SJCRH30 (cell line): ENCODE measurements at regions not wholly inside any gene's neighbourhood (a gene's known extent, or its start where the extent isn't known, plus 50 kb on each side); places are given as distances from the start of the nearest gene placed in this dataset.
"Not testable (repeated sequence)": the region's sequence is repeated elsewhere in the genome, so short reads cannot be mapped to it uniquely, and the experiment has no call there.

ENCODE experiments used
- DNase-seq, 2 experiments: peaks; one replicate each; pipeline ENCODE4 v3.0.0-alpha.2; 2015 to 2020
- H3K27ac ChIP-seq: fragments of 250-450 bp; sonication (Bioruptor Pico); 2 replicates; pipeline ENCODE4 v1.5.1; 2020; ENCODE audit warnings: mild to moderate bottlenecking, moderate library complexity
- H3K27me3 ChIP-seq: fragments of 250-450 bp; sonication (Bioruptor Pico); 2 replicates; pipeline ENCODE4 v1.5.1; 2020; ENCODE audit warnings: mild to moderate bottlenecking, moderate library complexity
- H3K36me3 ChIP-seq: fragments of 250-450 bp; sonication (Bioruptor Pico); 2 replicates; pipeline ENCODE4 v1.5.1; 2020; ENCODE audit warnings: mild to moderate bottlenecking, moderate library complexity
- H3K4me1 ChIP-seq: fragments of 250-450 bp; sonication (Bioruptor Pico); 2 replicates; pipeline ENCODE4 v1.5.1; 2020; ENCODE audit warnings: mild to moderate bottlenecking, moderate library complexity
- H3K4me3 ChIP-seq: fragments of 250-450 bp; sonication (Bioruptor Pico); 2 replicates; pipeline ENCODE4 v1.5.1; 2020; ENCODE audit warnings: mild to moderate bottlenecking, moderate library complexity
- H3K9me3 ChIP-seq: fragments of 250-450 bp; sonication (Bioruptor Pico); replicated peaks from 2 replicates; pipeline ENCODE4 v1.5.1; 2020; ENCODE audit warnings: mild to moderate bottlenecking, moderate library complexity

- Histone ChIP-seq H3K27me3 (no peaks in the 10 kb centered on the region), H3K4me3 (no peak overlapping the region), H3K36me3 (no peaks in the 10 kb centered on the region), H3K27ac (no peak overlapping the region), H3K9me3 (no peaks in the 10 kb centered on the region), H3K4me1 (no peaks in the 10 kb centered on the region)
- DNase-seq = no peak
These were observed 704.2 kb downstream of the EDEM1 start for GRCh38 chr3:5891711-5892110.

- H3K9me3 ChIP-seq = no peaks in the 10 kb centered on the region
- no peaks in the 10 kb centered on the region for H3K36me3 ChIP-seq
- H3K4me3 ChIP-seq = no peak overlapping the region
- H3K27me3 ChIP-seq = no peaks in the 10 kb centered on the region
- no peak overlapping the region for H3K27ac ChIP-seq
- DNase-seq = no peak
- H3K4me1 ChIP-seq = no peaks in the 10 kb centered on the region
These were observed 710.6 kb downstream of the EDEM1 start for GRCh38 chr3:5898106-5898505.

- Histone ChIP-seq H3K27ac (no peak overlapping the region), H3K9me3 (no peaks in the 10 kb centered on the region), H3K36me3 (no peaks in the 10 kb centered on the region), H3K27me3 (no peaks in the 10 kb centered on the region), H3K4me1 (no peaks in the 10 kb centered on the region), H3K4me3 (no peak overlapping the region)
- no peak for DNase-seq
These were observed 711.7 kb downstream of the EDEM1 start for GRCh38 chr3:5899014-5899761.

- Histone ChIP-seq H3K36me3 (no peaks in the 10 kb centered on the region), H3K27me3 (no peaks in the 10 kb centered on the region), H3K9me3 (no peaks in the 10 kb centered on the region), H3K4me1 (no peaks in the 10 kb centered on the region), H3K4me3 (no peak overlapping the region), H3K27ac (no peak overlapping the region)
- no peak for DNase-seq
These were observed 730.4 kb downstream of the EDEM1 start for GRCh38 chr3:5917932-5918331.

GRCh38 chr3:5918626-5919025 is 731.1 kb downstream of the EDEM1 start:
- Histone ChIP-seq H3K36me3 (no peaks in the 10 kb centered on the region), H3K4me1 (no peaks in the 10 kb centered on the region), H3K27ac (no peak overlapping the region), H3K9me3 (no peaks in the 10 kb centered on the region), H3K4me3 (no peak overlapping the region), H3K27me3 (no peaks in the 10 kb centered on the region)
- DNase-seq = peak in 1 of 2 experiments; percentile 1

- no peak overlapping the region for H3K27ac ChIP-seq
- H3K27me3 ChIP-seq = no peaks in the 10 kb centered on the region
- H3K9me3 ChIP-seq = no peaks in the 10 kb centered on the region
- H3K4me3 ChIP-seq = no peak overlapping the region
- no peaks in the 10 kb centered on the region for H3K36me3 ChIP-seq
- H3K4me1 ChIP-seq = no peaks in the 10 kb centered on the region
- no peak for DNase-seq
These were observed 741.5 kb downstream of the EDEM1 start for GRCh38 chr3:5929027-5929426.

GRCh38 chr3:5944061-5944460 is 756.6 kb downstream of the EDEM1 start:
- H3K27ac ChIP-seq, H3K9me3 ChIP-seq, H3K4me1 ChIP-seq, DNase-seq, H3K36me3 ChIP-seq, H3K4me3 ChIP-seq, H3K27me3 ChIP-seq: not testable (repeated sequence)

GRCh38 chr3:5948084-5948483 is 760.6 kb downstream of the EDEM1 start:
- H3K27ac ChIP-seq = no peak overlapping the region
- H3K9me3 ChIP-seq = no peaks in the 10 kb centered on the region
- H3K27me3 ChIP-seq = no peaks in the 10 kb centered on the region
- H3K4me1 ChIP-seq = no peaks in the 10 kb centered on the region
- H3K4me3 ChIP-seq = no peak overlapping the region
- no peak for DNase-seq
- no peaks in the 10 kb centered on the region for H3K36me3 ChIP-seq

- DNase-seq = no peak
- no peaks in the 10 kb centered on the region for H3K27me3 ChIP-seq
- no peak overlapping the region for H3K4me3 ChIP-seq
- H3K36me3 ChIP-seq = no peaks in the 10 kb centered on the region
- no peaks in the 10 kb centered on the region for H3K9me3 ChIP-seq
- H3K27ac ChIP-seq = no peak overlapping the region
- H3K4me1 ChIP-seq = no peaks in the 10 kb centered on the region
These were observed 763.5 kb downstream of the EDEM1 start for GRCh38 chr3:5951026-5951425.

- H3K36me3 ChIP-seq = no peaks in the 10 kb centered on the region
- no peaks in the 10 kb centered on the region for H3K9me3 ChIP-seq
- H3K4me3 ChIP-seq = no peak overlapping the region
- H3K27ac ChIP-seq = no peak overlapping the region
- no peaks in the 10 kb centered on the region for H3K27me3 ChIP-seq
- DNase-seq = no peak
- H3K4me1 ChIP-seq = no peaks in the 10 kb centered on the region
These were observed 785.1 kb downstream of the EDEM1 start for GRCh38 chr3:5972586-5972985.

GRCh38 chr3:5974630-5975322 is 787.3 kb downstream of the EDEM1 start:
- H3K27me3 ChIP-seq = no peaks in the 10 kb centered on the region
- H3K9me3 ChIP-seq = no peaks in the 10 kb centered on the region
- no peak for DNase-seq
- H3K27ac ChIP-seq = no peak overlapping the region
- no peak overlapping the region for H3K4me3 ChIP-seq
- H3K4me1 ChIP-seq = no peaks in the 10 kb centered on the region
- H3K36me3 ChIP-seq = no peaks in the 10 kb centered on the region

GRCh38 chr3:5977331-5977730 is 789.8 kb downstream of the EDEM1 start:
- DNase-seq = no peak
- Histone ChIP-seq H3K27ac (no peak overlapping the region), H3K36me3 (no peaks in the 10 kb centered on the region), H3K4me1 (no peaks in the 10 kb centered on the region), H3K9me3 (no peaks in the 10 kb centered on the region), H3K27me3 (no peaks in the 10 kb centered on the region), H3K4me3 (no peak overlapping the region)

- DNase-seq = no peak
- Histone ChIP-seq H3K9me3 (no peaks in the 10 kb centered on the region), H3K4me3 (no peak overlapping the region), H3K4me1 (no peaks in the 10 kb centered on the region), H3K27ac (no peak overlapping the region), H3K27me3 (no peaks in the 10 kb centered on the region), H3K36me3 (no peaks in the 10 kb centered on the region)
These were observed 793.0 kb downstream of the EDEM1 start for GRCh38 chr3:5980475-5980874.

- Histone ChIP-seq H3K4me1 (no peaks in the 10 kb centered on the region), H3K36me3 (no peaks in the 10 kb centered on the region), H3K27ac (no peak overlapping the region), H3K9me3 (no peaks in the 10 kb centered on the region), H3K4me3 (no peak overlapping the region), H3K27me3 (no peaks in the 10 kb centered on the region)
- DNase-seq = no peak
These were observed 807.1 kb downstream of the EDEM1 start for GRCh38 chr3:5994651-5995050.

GRCh38 chr3:6018456-6018855 is 830.9 kb downstream of the EDEM1 start:
- Histone ChIP-seq H3K27me3 (no peaks in the 10 kb centered on the region), H3K36me3 (no peaks in the 10 kb centered on the region)

GRCh38 chr3:6022621-6023020 is 835.1 kb downstream of the EDEM1 start:
- DNase-seq = no peak
- Histone ChIP-seq H3K27ac (no peak overlapping the region), H3K27me3 (no peaks in the 10 kb centered on the region), H3K36me3 (no peaks in the 10 kb centered on the region), H3K4me3 (no peak overlapping the region), H3K4me1 (no peaks in the 10 kb centered on the region), H3K9me3 (no peaks in the 10 kb centered on the region)

More at GRCh38 chr3:6018456-6018855, 830.9 kb downstream of the EDEM1 start:
- Histone ChIP-seq H3K9me3 (no peaks in the 10 kb centered on the region), H3K4me1 (no peaks in the 10 kb centered on the region), H3K4me3 (no peak overlapping the region), H3K27ac (no peak overlapping the region)
- no peak for DNase-seq
